Esophagus squamous epithelium (tissue), 5 donors: ENCODE measurements at regions not wholly inside any gene's neighbourhood (a gene's known extent, or its start where the extent isn't known, plus 50 kb on each side); places are given as distances from the start of the nearest gene placed in this dataset.
A peak's percentile ranks its signal among the peaks of the same experiment; 100 is the strongest.

Experiments
- DNase-seq: peaks from one replicate; lab custom pipeline; 2025; lab: John Stamatoyannopoulos, UW
- H3K27ac ChIP-seq, 4 donors: fragments of 200-600 bp; sonication (generic); one replicate each; pipeline ENCODE4 v1.5.1; 2016 to 2019; ENCODE audit warnings: mild to moderate bottlenecking in 1 of 4
- H3K27me3 ChIP-seq, 4 donors: fragments of 200-600 bp; sonication (generic); 1 replicate in 3 of 4; 2 replicates in 1 of 4; pipeline versions ENCODE4 v1.5.1 to v1.6.0; 2017 to 2021; ENCODE audit warnings: antibody characterized with exemption in 1 of 4
- H3K36me3 ChIP-seq, 3 donors: fragments of 200-600 bp; sonication (generic); one replicate each; pipeline ENCODE4 v1.5.1; 2016 to 2019
- H3K4me1 ChIP-seq, 3 donors: fragments of 200-600 bp; sonication (generic); one replicate each; pipeline ENCODE4 v1.5.1; 2017 to 2019
- H3K4me3 ChIP-seq, 4 donors: fragments of 200-600 bp; sonication (generic); 1 replicate in 3 of 4; 2 replicates in 1 of 4; pipeline ENCODE4 v1.5.1; 2016 to 2019; ENCODE audit warnings: mild to moderate bottlenecking in 2 of 4, moderate library complexity in 1 of 4
- H3K9me3 ChIP-seq, 3 donors: fragments of 200-600 bp; sonication (generic); one replicate each; pipeline ENCODE4 v1.5.1; 2016 to 2019
- POLR2A ChIP-seq, 4 donors: fragments of 450-650 bp; IDR thresholded peaks; one replicate each; pipeline ENCODE4 v1.6.1; 2017; ENCODE audit warnings: antibody characterized with exemption in 4 of 4, mild to moderate bottlenecking in 4 of 4, moderate library complexity in 3 of 4
- WGBS, 2 donors: methylation state at CpG; one replicate each; pipeline ENCODE4 v1.1.5; 2018; 5-methylcytosine and 5-hydroxymethylcytosine counted together
- intact Hi-C: fragments of 100-400 bp; cut with DNase I; formaldehyde crosslinking; loops from one replicate; pipeline ENCODE4 v1.15.0; 2022
- TF ChIP-seq, protein P1 (sequence below), 6 experiments: fragments of 450-650 bp in 4 of 6; fragments of 200-600 bp in 2 of 6; sonication (generic) in 2 of 6; IDR thresholded peaks; one replicate each; pipeline ENCODE4 v1.5.1; 2016 to 2019; ENCODE audit warnings: antibody characterized with exemption in 6 of 6, mild to moderate bottlenecking in 4 of 6, moderate library complexity in 4 of 6
- donor health status: DM: yes; HTN: yes; CAD: no.

DNA sequence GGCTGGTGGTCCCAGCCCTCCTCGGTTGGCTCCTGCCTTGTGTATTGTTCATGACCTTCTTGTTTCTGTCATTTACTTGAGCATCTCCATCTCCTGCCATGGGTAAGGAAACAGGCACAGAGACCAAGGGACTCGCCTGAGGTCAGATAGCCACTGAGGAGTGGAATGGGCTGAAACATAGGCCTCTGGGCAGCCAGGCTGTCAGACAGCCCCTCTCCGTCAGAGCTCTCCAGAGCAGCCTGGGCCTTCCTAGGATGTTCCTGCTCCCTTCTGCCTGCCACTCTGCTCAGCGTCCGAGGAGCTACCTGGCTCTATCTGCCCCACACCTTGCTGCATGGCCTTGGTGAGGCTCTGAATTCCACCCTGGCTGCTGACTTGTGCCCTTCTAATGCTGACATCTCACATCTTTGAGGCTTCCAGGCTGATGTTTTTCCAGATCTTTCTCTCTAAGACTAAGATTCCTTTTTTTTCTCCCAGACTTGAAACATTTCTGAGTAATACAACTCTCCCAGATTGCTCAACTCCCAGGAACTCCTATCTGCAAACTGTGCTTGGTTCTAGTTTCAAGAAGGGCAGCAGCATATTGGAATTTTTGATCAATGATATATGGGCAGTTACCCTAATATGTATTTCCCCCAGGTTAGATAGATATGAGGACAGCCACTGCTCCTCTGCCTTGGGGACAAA, 67.7 kb downstream of the MCFD2 start:
- WGBS, 2 donors, result 37 to 66% methylated on average over 5 of the region's 5 CpGs
- peaks cover 0 to 27% (median 0%) of the 10 kb centered on the region in 4 donors for H3K27me3 ChIP-seq
- H3K4me1 ChIP-seq, result peaks cover 53 to 65% (median 60%) of the 10 kb centered on the region in 3 donors
- no peak overlapping the region for H3K4me3 ChIP-seq
- peak overlapping the region; percentile 71 to 95 (median 82) for H3K27ac ChIP-seq
- no peaks in the 10 kb centered on the region for H3K36me3 ChIP-seq
- H3K9me3 ChIP-seq, result no peaks in the 10 kb centered on the region
- intact Hi-C loops, result no loop called here
- no peak for TF ChIP-seq POLR2A (IDR thresholded peaks at IDR 0.05)
- TF ChIP-seq, protein P1, sequence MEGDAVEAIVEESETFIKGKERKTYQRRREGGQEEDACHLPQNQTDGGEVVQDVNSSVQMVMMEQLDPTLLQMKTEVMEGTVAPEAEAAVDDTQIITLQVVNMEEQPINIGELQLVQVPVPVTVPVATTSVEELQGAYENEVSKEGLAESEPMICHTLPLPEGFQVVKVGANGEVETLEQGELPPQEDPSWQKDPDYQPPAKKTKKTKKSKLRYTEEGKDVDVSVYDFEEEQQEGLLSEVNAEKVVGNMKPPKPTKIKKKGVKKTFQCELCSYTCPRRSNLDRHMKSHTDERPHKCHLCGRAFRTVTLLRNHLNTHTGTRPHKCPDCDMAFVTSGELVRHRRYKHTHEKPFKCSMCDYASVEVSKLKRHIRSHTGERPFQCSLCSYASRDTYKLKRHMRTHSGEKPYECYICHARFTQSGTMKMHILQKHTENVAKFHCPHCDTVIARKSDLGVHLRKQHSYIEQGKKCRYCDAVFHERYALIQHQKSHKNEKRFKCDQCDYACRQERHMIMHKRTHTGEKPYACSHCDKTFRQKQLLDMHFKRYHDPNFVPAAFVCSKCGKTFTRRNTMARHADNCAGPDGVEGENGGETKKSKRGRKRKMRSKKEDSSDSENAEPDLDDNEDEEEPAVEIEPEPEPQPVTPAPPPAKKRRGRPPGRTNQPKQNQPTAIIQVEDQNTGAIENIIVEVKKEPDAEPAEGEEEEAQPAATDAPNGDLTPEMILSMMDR (IDR thresholded peaks at IDR 0.05), result no peak
- no peak for DNase-seq

DNA sequence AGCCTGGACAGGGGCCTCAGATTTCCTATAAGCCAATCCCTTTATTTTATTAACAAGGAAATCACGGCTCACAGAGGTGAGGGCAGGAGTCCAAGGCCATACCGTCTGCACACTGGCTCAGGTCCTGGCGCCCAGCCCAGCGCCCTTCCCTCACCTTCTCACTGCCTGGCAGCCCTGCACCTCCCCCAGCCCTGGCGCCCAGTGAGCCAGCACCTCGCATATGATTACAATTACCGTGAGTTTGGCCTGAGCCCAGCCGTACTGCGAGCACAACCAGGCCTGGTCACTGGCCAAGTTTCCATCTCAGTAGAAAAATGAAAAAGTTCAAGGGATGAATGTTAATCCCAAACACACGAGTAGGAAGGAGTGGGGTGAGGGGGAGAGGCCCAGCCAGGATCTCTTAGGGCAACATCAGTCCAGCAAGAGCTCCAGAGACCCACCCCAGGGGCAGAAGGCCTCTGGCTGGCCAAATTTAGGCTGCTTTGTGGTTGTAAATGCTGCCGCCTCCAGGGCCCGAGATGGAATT, 68.4 kb downstream of the MCFD2 start:
- Histone ChIP-seq H3K4me3 (no peak overlapping the region), H3K9me3 (no peaks in the 10 kb centered on the region), H3K27me3 (peaks cover 0 to 27% (median 0%) of the 10 kb centered on the region in 4 donors), H3K36me3 (no peaks in the 10 kb centered on the region), H3K27ac (peak overlapping the region; percentile 71 to 95 (median 82)), H3K4me1 (peaks cover 53 to 65% (median 60%) of the 10 kb centered on the region in 3 donors)
- WGBS, 2 donors, result 7 to 8% methylated on average over 3 to 11 of the region's 12 CpGs
- peak; percentile 10 for DNase-seq
- no peak for TF ChIP-seq POLR2A (IDR thresholded peaks at IDR 0.05)
- TF ChIP-seq, protein P1 (IDR thresholded peaks at IDR 0.05), result no peak
- intact Hi-C loops, result no loop called here

DNA sequence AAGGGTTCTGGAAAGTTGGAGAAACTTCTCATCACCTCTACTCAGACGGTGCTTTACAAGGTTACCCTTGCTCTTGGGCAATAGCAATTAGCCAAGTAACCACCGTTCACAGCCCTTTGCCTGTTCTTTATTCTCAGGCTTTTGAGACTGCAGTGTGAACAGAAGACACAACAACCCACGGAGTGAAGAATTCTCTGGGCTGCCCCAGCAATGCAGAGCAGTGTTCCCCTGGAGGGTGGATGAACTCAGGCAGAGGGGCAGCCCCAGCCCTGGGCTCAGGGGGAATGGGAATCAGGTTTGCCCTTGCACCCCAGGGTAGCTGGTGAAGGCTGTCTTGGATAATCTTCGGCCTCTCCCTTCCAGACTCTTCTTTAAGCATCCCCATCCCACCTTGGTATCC, 69.1 kb downstream of the MCFD2 start:
- WGBS, 2 donors, result 26 to 32% methylated on average over 3 to 4 of the region's 4 CpGs
- peak overlapping the region; percentile 71 to 95 (median 82) for H3K27ac ChIP-seq
- peaks cover 53 to 65% (median 60%) of the 10 kb centered on the region in 3 donors for H3K4me1 ChIP-seq
- H3K9me3 ChIP-seq, result no peaks in the 10 kb centered on the region
- TF ChIP-seq POLR2A (IDR thresholded peaks at IDR 0.05), result no peak
- TF ChIP-seq, protein P1 (IDR thresholded peaks at IDR 0.05), result no peak
- no peaks in the 10 kb centered on the region for H3K36me3 ChIP-seq
- DNase-seq, result no peak
- peaks cover 0 to 27% (median 0%) of the 10 kb centered on the region in 4 donors for H3K27me3 ChIP-seq
- intact Hi-C loops, result no loop called here
- H3K4me3 ChIP-seq, result no peak overlapping the region

DNA sequence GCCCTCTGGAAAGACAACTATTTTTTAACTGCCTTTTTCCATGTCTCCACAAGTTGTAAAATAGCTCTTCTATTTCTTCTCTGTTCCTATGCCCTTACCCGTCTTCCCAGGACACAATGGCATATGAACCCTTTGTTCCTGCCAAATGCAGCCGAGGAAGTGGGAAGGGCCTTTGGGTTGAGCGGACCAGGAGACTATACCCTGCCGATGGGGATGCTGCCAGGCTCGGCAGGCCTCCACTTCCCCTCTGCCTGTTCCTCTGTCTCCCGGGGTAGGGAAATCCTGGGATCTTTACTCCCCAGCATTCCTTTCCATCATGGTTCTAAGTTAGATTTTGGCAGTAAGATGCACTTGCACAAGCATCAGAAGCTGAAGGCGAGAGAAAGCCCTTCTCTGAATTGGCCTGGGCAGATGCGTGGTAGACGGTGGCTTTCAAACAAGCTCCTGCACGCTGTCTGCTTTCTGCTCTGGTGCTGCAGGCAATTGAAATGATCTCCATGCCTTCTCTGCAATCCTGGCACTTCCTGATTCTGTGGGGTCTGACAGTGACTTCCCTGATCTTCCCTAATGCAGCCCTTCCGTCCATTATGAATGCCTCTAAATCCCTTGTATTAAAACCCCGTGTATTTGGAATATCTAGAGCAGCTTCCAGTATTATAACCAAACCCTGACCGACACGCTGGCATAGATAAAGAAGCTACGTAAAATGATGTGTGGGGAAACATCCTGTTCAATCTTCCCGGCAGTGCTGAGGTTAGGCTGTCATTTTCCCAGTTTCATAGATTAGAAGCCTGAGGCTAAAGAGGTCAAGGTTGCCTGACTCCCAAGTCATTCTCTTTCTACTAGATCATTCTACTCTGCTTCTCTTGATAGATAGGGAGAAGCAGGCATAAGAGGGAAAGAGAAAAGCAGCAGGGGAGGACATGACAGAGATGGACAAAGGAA, 69.8 kb downstream of the MCFD2 start:
- intact Hi-C loops, result no loop called here
- no peak for DNase-seq
- Histone ChIP-seq H3K4me1 (peaks cover 49 to 60% (median 56%) of the 10 kb centered on the region in 3 donors), H3K4me3 (no peak overlapping the region), H3K27me3 (peaks cover 0 to 27% (median 0%) of the 10 kb centered on the region in 4 donors), H3K36me3 (no peaks in the 10 kb centered on the region), H3K27ac (peak overlapping the region; percentile 71 to 95 (median 82)), H3K9me3 (no peaks in the 10 kb centered on the region)
- 34 to 39% methylated on average over 16 of the region's 16 CpGs for WGBS, 2 donors
- TF ChIP-seq, protein P1 (IDR thresholded peaks at IDR 0.05), result no peak
- no peak for TF ChIP-seq POLR2A (IDR thresholded peaks at IDR 0.05)
